Naive thymus-derived CD8-positive, alpha-beta T cell (primary cell): ENCODE measurements at regions not wholly inside any gene's neighbourhood (a gene's known extent, or its start where the extent isn't known, plus 50 kb on each side); places are given as distances from the start of the nearest gene placed in this dataset.
A peak's percentile ranks its signal among the peaks of the same experiment; 100 is the strongest.

ENCODE experiments used
- ATAC-seq, 2 donors: fragments of 150-1000 bp; cut with Tn5 transposase in 1 of 2; sonication (Bioruptor Pico), chemical (Tn5 transposase) in 1 of 2; 1 replicate in 1 of 2; 2 replicates in 1 of 2; pipeline ENCODE4 v1.10.0; 2021; ENCODE audit warnings: mild to moderate bottlenecking in 2 of 2, moderate library complexity in 2 of 2
- POLR2A ChIA-PET: fragments of 350-600 bp; sonication (Branson Sonifier 250); formaldehyde crosslinking; loops from one replicate; lab custom pipeline; 2021; ENCODE audit warnings: antibody characterized with exemption; lab: Charles Lee
- DNase-seq, 10 donors: peaks; one replicate each; pipeline versions ENCODE4 v3.0.0 to v3.0.0-alpha.2; 2020 to 2022
- H3K27ac Mint-ChIP-seq, 10 donors: one replicate each; pipeline ENCODE4 v1.8.0; 2020 to 2022; ENCODE audit warnings: mild to moderate bottlenecking in 10 of 10, mixed read lengths in 10 of 10, moderate library complexity in 4 of 10, inconsistent platforms in 1 of 10
- H3K27me3 Mint-ChIP-seq, 5 donors: one replicate each; pipeline ENCODE4 v1.8.0; 2021 to 2022; ENCODE audit warnings: mixed read lengths in 5 of 5
- H3K36me3 Mint-ChIP-seq, 3 donors: one replicate each; pipeline ENCODE4 v1.8.0; 2020 to 2022; ENCODE audit warnings: mixed read lengths in 3 of 3, mild to moderate bottlenecking in 2 of 3, inconsistent platforms in 1 of 3
- H3K4me1 Mint-ChIP-seq, 4 donors: one replicate each; pipeline ENCODE4 v1.8.0; 2021 to 2022; ENCODE audit warnings: mixed read lengths in 4 of 4
- H3K4me3 Mint-ChIP-seq, 10 donors: one replicate each; pipeline ENCODE4 v1.8.0; 2020 to 2022; ENCODE audit warnings: mild to moderate bottlenecking in 10 of 10, mixed read lengths in 10 of 10, moderate library complexity in 6 of 10, inconsistent platforms in 1 of 10
- H3K9me3 Mint-ChIP-seq, 9 donors: one replicate each; pipeline ENCODE4 v1.8.0; 2020 to 2022; ENCODE audit warnings: mixed read lengths in 9 of 9, mild to moderate bottlenecking in 3 of 9, inconsistent platforms in 1 of 9, moderate library complexity in 1 of 9

DNA sequence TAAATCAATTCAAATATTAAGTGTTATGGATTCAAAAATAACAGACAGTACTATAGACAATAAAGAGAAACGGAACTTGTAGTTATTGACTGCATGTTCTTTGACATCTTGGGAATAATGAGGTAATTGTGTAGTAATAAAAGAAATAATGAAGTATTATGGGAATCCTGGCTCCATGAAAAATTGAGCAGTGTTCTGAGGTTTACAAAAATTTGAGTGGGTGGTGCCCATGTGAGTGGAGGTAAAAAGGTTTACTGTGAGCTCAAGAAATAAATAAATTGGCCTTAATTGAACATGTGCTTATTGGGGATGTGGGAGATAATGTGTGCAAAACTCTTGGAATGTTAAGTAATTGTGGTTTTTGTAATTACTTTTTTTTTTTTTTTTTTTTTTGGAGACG, 1013.7 kb upstream of the GJE1 start:
- H3K9me3 Mint-ChIP-seq = peaks cover 0 to 4% (median 0%) of the 10 kb centered on the region in 9 donors
- no peak for DNase-seq
- no peak overlapping the region for H3K4me3 Mint-ChIP-seq
- POLR2A ChIA-PET = no interaction called here
- peaks cover under 1 to 9% (median 4%) of the 10 kb centered on the region in 5 donors for H3K27me3 Mint-ChIP-seq
- ATAC-seq = no peak
- no peak overlapping the region for H3K27ac Mint-ChIP-seq
- H3K4me1 Mint-ChIP-seq = peaks cover 0 to 2% (median 0%) of the 10 kb centered on the region in 4 donors
- H3K36me3 Mint-ChIP-seq = no peaks in the 10 kb centered on the region

DNA sequence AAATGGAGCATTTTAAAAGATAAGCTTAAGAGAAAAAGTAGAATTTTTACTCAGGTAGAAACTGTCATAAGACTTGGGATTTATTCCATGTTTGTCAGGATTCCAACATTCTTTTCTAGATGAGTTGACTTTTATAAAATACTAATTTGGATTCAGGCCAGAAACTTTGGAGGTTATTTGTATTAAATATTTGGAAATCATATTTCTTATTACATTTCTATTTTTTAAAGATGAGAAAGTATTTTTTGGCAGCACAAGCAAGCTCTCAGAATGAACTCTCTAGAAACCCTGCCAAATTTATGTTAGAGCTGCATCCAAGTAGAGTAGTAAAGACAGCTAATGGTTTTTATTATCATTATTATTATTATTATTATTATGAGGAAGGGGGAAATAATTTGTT, 1014.9 kb upstream of the GJE1 start:
- Mint-ChIP-seq H3K9me3 (peaks cover 0 to 4% (median 0%) of the 10 kb centered on the region in 9 donors), H3K27me3 (peaks cover 0 to 9% (median 3%) of the 10 kb centered on the region in 5 donors), H3K4me1 (peaks cover 0 to under 1% (median 0%) of the 10 kb centered on the region in 4 donors), H3K36me3 (no peaks in the 10 kb centered on the region), H3K27ac (no peak overlapping the region), H3K4me3 (no peak overlapping the region)
- DNase-seq (no peak), ATAC-seq (no peak)
- POLR2A ChIA-PET = no interaction called here

DNA sequence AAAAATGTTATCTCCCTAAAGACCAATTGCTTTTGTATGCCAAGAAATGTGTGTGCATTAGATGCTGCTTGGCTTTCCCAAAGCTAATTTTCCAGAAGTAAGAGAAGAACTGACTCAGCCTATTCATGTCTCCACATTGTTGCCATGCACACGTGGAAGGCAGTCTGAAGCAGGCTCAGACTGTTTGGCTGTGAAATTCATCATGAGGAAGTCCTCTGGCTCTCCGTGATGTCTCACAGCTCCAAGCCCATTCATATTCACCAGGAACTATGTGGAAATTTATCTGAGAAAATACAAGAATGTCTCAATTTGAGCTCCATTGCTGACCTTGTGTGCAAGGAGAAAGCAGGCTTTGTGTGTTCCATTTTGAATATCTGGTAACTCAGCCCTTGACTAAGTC, 1022.2 kb upstream of the GJE1 start:
- H3K4me1 Mint-ChIP-seq = no peaks in the 10 kb centered on the region
- H3K27me3 Mint-ChIP-seq = peaks cover 0 to 4% (median 0%) of the 10 kb centered on the region in 5 donors
- ATAC-seq (no peak), DNase-seq (no peak)
- POLR2A ChIA-PET = no interaction called here
- H3K4me3 Mint-ChIP-seq = no peak overlapping the region
- H3K27ac Mint-ChIP-seq = no peak overlapping the region
- H3K36me3 Mint-ChIP-seq = no peaks in the 10 kb centered on the region
- no peaks in the 10 kb centered on the region for H3K9me3 Mint-ChIP-seq

DNA sequence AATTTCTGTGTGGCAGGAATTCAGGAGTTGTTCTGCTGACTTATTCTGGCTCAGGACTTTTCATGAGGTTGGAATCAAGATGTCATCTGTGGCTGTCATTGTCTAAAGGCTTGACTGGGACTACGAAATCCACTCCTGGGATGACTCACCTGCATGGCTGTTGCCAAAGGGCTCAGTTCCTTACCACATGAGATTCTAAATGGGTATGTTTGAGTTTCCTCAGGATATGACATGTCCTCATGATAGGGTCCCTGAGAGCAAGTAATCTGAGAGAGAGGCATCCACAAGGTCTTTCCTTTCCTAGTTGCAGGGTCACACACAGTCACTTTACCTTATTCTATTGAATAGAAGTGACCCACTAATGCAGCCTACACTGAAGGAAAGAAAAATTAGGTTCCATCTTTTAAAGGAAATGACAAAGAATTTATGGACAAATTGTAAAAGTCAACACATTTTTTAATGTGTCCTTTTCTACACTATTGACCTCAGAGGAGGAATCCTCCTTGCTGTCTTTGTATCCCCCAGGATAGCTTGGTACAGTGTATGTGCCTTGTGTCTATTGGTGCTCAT, 1025.0 kb upstream of the GJE1 start:
- ATAC-seq (no peak), DNase-seq (no peak)
- H3K9me3 Mint-ChIP-seq = peaks cover 0 to 3% (median 0%) of the 10 kb centered on the region in 9 donors
- no peak overlapping the region for H3K27ac Mint-ChIP-seq
- no peak overlapping the region for H3K4me3 Mint-ChIP-seq
- POLR2A ChIA-PET = no interaction called here
- H3K36me3 Mint-ChIP-seq = no peaks in the 10 kb centered on the region
- H3K27me3 Mint-ChIP-seq = peaks cover 0 to 2% (median 0%) of the 10 kb centered on the region in 5 donors
- H3K4me1 Mint-ChIP-seq = no peaks in the 10 kb centered on the region

DNA sequence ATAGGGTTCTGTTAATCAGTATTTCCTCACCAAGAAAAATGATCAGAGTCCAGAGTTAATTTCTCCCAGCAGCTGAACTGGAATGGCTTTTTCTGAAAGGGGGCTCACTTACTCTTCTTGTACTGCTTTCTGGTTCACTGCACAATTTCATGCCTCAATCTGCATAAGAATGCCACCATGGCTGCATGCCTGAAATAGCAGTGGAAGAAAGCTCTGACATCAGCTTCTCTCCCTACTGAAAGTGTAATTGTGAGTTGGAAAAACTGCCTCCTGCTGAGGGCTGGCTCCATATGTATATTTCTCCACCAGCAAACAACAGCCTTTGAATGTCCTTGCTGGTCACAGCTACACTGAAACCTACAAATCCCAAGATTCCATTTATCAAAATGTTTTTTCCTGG, 1027.2 kb upstream of the GJE1 start:
- Mint-ChIP-seq H3K4me3 (no peak overlapping the region), H3K4me1 (no peaks in the 10 kb centered on the region), H3K9me3 (peaks cover 0 to 3% (median 0%) of the 10 kb centered on the region in 9 donors), H3K27ac (no peak overlapping the region), H3K36me3 (no peaks in the 10 kb centered on the region), H3K27me3 (peaks cover 0 to 3% (median 2%) of the 10 kb centered on the region in 5 donors)
- POLR2A ChIA-PET = no interaction called here
- ATAC-seq (no peak), DNase-seq (no peak)

DNA sequence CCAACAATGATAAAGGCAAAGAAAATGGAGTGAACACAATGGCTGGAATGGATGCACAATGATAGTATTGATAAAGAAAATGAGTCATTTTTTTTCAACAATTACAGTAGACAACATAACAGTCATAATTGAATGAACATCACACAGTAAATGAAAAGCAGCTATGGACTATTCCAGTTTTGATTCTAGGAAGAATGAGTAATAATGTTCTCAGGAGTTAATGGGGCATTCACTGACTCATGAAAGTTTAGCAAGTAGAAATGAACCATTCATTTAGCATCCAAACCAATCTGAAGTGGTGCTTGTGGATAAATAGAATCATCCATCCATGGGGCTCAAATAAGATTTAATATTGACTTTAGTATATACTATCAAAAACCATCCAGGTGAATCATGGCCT, 1029.5 kb upstream of the GJE1 start:
- Mint-ChIP-seq H3K4me1 (no peaks in the 10 kb centered on the region), H3K9me3 (peaks cover 0 to 3% (median 0%) of the 10 kb centered on the region in 9 donors), H3K27ac (no peak overlapping the region), H3K36me3 (no peaks in the 10 kb centered on the region), H3K4me3 (no peak overlapping the region), H3K27me3 (peaks cover 0 to 19% (median 2%) of the 10 kb centered on the region in 5 donors)
- DNase-seq (no peak), ATAC-seq (no peak)
- POLR2A ChIA-PET = no interaction called here

DNA sequence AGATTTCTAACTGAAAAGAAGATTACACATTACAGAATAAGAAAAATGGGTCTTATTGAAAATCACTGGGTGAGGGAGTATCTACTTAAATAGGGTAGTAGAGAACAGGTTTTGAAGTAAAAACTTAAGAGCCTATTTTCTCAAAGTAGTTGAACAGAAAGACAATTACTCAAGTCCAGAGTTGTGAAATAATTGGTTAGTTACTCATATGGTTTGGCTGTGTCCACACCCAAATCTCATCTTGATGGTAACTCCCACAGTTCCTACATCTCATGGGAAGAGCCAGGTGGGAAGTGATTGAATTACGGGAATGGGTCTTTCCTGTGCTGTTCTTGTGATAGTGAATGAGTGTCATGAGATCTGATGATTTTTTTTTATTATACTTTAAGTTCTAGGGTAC, 1035.3 kb upstream of the GJE1 start:
- peaks cover 0 to 9% (median 2%) of the 10 kb centered on the region in 9 donors for H3K9me3 Mint-ChIP-seq
- POLR2A ChIA-PET = no interaction called here
- DNase-seq (no peak), ATAC-seq (no peak)
- peaks cover 0 to 30% (median 2%) of the 10 kb centered on the region in 5 donors for H3K27me3 Mint-ChIP-seq
- H3K27ac Mint-ChIP-seq = no peak overlapping the region
- H3K4me3 Mint-ChIP-seq = no peak overlapping the region
- no peaks in the 10 kb centered on the region for H3K36me3 Mint-ChIP-seq
- no peaks in the 10 kb centered on the region for H3K4me1 Mint-ChIP-seq

DNA sequence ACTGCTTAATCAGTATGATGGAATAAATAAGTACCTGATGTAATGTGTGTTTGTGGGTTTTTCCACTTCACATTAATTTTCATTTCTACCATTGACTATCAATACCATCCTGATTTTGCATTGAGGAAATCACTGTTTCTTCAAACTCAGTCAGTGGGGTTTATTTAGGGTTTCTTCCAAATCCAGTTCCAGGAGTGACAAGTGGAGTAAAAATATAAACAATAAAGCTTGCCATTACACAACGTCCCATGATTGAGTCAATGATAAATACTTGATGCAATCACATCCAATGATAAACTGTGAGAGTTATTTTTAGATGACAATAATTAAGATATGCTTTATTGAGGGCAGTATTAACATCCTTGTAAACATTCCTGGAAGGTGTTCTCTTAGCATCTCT, 1037.4 kb upstream of the GJE1 start:
- Mint-ChIP-seq H3K27ac (no peak overlapping the region), H3K9me3 (peaks cover 0 to 9% (median 2%) of the 10 kb centered on the region in 9 donors), H3K36me3 (no peaks in the 10 kb centered on the region), H3K4me1 (no peaks in the 10 kb centered on the region), H3K4me3 (no peak overlapping the region), H3K27me3 (peaks cover 0 to 28% (median 4%) of the 10 kb centered on the region in 5 donors)
- DNase-seq = no peak
- POLR2A ChIA-PET = no interaction called here
- ATAC-seq = no peak

DNA sequence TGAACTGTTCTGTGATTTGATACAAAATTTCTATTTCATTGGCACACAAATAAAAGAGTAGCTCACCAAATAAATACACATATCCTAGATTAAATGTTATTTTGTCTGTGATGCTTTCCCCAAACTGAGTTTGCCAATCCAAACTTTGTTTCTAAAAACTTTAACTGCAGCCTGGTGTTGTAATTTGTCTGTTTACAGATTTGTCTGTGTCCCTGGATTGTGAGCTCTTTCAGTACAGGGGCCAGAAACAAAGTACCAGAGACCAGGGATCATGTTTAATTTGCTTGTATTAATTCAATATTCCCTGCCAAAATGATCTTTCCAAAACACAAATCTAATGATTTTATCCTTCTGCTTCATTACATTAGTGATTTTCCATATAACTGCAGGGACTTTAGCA, 1044.6 kb upstream of the GJE1 start:
- Mint-ChIP-seq H3K9me3 (no peaks in the 10 kb centered on the region), H3K36me3 (no peaks in the 10 kb centered on the region), H3K4me1 (no peaks in the 10 kb centered on the region), H3K27ac (no peak overlapping the region), H3K4me3 (no peak overlapping the region), H3K27me3 (peaks cover 0 to 4% (median 0%) of the 10 kb centered on the region in 5 donors)
- POLR2A ChIA-PET = no interaction called here
- ATAC-seq (no peak), DNase-seq (no peak)

DNA sequence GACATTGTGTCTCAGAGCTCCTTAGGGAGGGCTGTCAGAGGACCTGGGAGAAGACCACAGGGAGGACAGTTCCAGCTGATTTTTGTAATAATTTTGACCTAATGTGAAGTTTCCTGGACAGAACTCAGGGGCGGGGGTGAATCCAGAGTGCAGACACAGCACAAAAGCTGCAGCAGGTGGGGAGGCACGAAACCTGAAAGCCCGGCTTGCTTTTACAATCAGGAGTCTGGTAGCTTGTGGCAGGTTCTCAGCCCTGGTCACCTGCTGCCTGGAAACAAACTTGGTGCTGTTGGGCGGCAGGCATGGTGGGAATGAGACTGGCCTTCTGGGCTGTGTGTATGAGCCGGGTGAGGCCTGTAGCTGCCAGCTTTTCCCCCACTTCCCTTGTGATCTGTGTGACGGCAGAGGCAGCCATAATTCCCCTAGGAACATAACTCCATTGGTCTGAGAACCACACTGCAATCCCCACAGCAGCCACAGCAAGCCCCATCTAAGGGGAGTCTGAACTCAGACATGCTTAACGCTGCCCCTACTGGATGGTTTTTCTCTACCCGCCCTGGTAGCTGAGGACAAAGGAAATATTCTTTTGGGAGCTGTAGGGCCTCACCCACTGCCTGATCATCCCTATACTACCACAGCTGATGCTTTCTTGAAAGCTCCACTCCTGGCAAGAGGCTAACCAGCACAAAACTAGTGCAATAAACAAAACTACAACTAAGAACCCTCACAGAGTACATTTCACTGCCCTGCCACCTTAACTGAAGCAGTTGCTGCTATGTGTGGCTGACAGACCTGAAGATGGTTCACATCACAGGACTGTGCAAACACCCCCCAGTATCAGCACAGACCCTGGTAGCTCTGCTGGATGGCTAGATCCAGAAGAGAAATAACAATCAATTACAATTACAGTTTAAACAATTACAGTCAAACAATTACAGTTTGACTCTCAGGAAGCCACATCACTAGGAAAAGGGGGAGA, 1055.1 kb upstream of the GJE1 start:
- H3K4me3 Mint-ChIP-seq = no peak overlapping the region
- no peaks in the 10 kb centered on the region for H3K4me1 Mint-ChIP-seq
- no peaks in the 10 kb centered on the region for H3K36me3 Mint-ChIP-seq
- peak in 1 of 10 donors; percentile 12 for DNase-seq
- POLR2A ChIA-PET = no interaction called here
- peak; percentile 52 to 68 for ATAC-seq
- no peak overlapping the region for H3K27ac Mint-ChIP-seq
- H3K9me3 Mint-ChIP-seq = peaks cover 0 to 3% (median 0%) of the 10 kb centered on the region in 9 donors
- peaks cover 0 to 4% (median 0%) of the 10 kb centered on the region in 5 donors for H3K27me3 Mint-ChIP-seq

DNA sequence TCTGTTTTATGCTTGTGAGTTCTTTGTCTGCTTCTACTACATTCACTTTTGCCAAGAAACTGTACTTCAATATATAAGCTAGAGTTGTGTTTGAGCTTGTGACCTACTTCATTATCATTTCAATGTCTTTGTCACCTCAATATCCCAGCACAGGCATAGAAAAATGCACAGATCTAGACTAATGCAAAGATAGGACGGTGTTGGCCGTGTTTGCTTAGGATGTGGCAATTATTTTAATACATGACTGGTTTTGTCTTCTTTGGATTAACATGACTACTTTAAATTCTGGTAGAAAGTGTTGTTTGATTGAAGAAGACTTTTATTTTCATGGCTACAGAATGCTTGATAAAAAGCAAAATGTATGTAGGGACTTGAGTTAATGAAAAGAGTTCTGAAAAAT, 1075.0 kb upstream of the GJE1 start:
- peaks cover 0 to 3% (median 0%) of the 10 kb centered on the region in 5 donors for H3K27me3 Mint-ChIP-seq
- POLR2A ChIA-PET = no interaction called here
- no peaks in the 10 kb centered on the region for H3K4me1 Mint-ChIP-seq
- no peak overlapping the region for H3K27ac Mint-ChIP-seq
- no peaks in the 10 kb centered on the region for H3K9me3 Mint-ChIP-seq
- DNase-seq (no peak), ATAC-seq (no peak)
- H3K4me3 Mint-ChIP-seq = no peak overlapping the region
- no peaks in the 10 kb centered on the region for H3K36me3 Mint-ChIP-seq

DNA sequence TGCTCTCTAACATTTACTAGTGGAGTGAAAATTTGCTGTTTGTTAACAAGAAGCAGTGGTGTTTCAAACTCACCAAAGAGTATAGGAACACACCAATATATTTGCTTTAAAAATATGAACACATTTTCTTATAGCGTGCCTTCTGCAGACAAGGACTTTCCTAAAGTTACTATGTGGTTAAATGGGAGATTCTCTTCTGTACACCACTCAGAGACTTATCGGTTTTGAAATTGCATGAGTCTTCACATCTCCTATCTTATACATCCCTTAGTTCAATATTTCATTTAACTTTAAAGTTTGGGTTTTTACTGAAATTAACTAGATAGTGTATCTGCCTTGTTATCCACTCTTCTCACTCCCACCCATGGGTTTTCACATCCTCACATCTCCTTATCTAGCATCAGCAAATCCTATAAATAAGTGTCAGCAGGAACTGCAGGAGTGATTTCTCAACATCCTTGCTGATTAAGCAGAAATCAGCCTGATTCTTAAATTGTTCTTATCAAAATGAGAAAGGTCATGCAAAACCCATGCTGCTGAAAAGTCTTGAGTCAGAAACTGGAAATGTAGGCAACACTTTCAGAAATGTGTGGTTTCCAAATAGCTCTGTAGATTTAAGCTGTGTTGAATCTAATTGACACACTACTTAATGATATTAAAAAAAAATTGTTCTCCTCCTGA, 1075.6 kb upstream of the GJE1 start:
- no peak overlapping the region for H3K27ac Mint-ChIP-seq
- POLR2A ChIA-PET = no interaction called here
- DNase-seq = no peak
- no peak for ATAC-seq
- no peaks in the 10 kb centered on the region for H3K9me3 Mint-ChIP-seq
- H3K4me3 Mint-ChIP-seq = no peak overlapping the region
- peaks cover 0 to 3% (median 0%) of the 10 kb centered on the region in 5 donors for H3K27me3 Mint-ChIP-seq
- H3K4me1 Mint-ChIP-seq = no peaks in the 10 kb centered on the region
- no peaks in the 10 kb centered on the region for H3K36me3 Mint-ChIP-seq

DNA sequence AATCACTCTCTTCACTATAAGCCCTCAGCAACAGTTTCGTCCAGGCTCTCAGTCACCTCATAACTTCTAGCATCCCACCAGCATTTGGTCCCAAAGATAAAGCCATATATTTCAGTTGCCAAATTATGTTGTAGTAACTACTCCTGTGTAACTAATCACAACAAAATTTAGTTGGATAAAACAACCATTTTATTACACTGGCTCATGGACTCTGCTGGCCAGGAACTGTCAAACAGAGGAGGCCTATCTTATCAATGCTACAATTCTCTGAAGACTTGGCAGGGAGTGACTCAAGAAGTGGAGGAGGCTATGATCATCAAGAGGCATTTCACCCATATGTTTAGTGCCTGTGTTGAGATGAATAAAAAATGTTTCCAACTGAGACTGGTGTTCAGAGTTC, 1082.3 kb upstream of the GJE1 start:
- H3K27me3 Mint-ChIP-seq = peaks cover 0 to 3% (median 1%) of the 10 kb centered on the region in 5 donors
- no peak overlapping the region for H3K4me3 Mint-ChIP-seq
- H3K27ac Mint-ChIP-seq = no peak overlapping the region
- POLR2A ChIA-PET = no interaction called here
- ATAC-seq (no peak), DNase-seq (no peak)
- no peaks in the 10 kb centered on the region for H3K4me1 Mint-ChIP-seq
- H3K36me3 Mint-ChIP-seq = no peaks in the 10 kb centered on the region
- peaks cover 0 to 10% (median 0%) of the 10 kb centered on the region in 9 donors for H3K9me3 Mint-ChIP-seq
